ENCODE measurements at regions not wholly inside any gene's neighbourhood (a gene's known extent, or its start where the extent isn't known, plus 50 kb on each side); places are given as distances from the start of the nearest gene placed in this dataset.

DNA sequence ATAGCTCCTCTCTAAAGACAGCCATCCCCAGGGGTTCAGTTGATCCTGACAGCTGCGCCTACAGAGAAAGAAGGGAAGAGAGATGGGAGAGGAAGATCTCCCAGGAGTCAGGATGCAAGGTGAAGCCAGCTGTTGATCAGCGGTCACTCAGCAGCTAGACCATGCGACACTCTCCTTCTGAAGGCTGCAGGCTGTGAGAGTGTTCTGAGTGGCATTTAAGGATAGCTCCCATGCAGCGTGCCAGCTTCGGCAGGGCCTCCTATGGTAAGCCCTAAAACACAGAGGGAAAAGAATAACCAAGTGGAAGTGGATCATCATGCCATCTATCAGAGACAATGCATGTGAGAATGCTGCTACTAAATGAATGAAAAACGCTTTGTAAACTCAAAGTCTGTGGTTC lies 197.9 kb upstream of the NUDT4 start (continued):
- TF ChIP-seq RNF2 (IDR thresholded peaks at IDR 0.05; ENCODE audit: borderline replicate concordance, low read depth, low read length, missing control alignments, poor library complexity, severe bottlenecking) (no peak), CBX8 (IDR thresholded peaks at IDR 0.05; ENCODE audit: borderline replicate concordance, low read depth, low read length) (no peak), GABPA (IDR thresholded peaks at IDR 0.05; ENCODE audit: borderline replicate concordance, insufficient read depth, low read length) (no peak), SRF (IDR thresholded peaks at IDR 0.05; ENCODE audit: low read depth, low read length) (no peak)
- TF ChIP-seq, protein P1, sequence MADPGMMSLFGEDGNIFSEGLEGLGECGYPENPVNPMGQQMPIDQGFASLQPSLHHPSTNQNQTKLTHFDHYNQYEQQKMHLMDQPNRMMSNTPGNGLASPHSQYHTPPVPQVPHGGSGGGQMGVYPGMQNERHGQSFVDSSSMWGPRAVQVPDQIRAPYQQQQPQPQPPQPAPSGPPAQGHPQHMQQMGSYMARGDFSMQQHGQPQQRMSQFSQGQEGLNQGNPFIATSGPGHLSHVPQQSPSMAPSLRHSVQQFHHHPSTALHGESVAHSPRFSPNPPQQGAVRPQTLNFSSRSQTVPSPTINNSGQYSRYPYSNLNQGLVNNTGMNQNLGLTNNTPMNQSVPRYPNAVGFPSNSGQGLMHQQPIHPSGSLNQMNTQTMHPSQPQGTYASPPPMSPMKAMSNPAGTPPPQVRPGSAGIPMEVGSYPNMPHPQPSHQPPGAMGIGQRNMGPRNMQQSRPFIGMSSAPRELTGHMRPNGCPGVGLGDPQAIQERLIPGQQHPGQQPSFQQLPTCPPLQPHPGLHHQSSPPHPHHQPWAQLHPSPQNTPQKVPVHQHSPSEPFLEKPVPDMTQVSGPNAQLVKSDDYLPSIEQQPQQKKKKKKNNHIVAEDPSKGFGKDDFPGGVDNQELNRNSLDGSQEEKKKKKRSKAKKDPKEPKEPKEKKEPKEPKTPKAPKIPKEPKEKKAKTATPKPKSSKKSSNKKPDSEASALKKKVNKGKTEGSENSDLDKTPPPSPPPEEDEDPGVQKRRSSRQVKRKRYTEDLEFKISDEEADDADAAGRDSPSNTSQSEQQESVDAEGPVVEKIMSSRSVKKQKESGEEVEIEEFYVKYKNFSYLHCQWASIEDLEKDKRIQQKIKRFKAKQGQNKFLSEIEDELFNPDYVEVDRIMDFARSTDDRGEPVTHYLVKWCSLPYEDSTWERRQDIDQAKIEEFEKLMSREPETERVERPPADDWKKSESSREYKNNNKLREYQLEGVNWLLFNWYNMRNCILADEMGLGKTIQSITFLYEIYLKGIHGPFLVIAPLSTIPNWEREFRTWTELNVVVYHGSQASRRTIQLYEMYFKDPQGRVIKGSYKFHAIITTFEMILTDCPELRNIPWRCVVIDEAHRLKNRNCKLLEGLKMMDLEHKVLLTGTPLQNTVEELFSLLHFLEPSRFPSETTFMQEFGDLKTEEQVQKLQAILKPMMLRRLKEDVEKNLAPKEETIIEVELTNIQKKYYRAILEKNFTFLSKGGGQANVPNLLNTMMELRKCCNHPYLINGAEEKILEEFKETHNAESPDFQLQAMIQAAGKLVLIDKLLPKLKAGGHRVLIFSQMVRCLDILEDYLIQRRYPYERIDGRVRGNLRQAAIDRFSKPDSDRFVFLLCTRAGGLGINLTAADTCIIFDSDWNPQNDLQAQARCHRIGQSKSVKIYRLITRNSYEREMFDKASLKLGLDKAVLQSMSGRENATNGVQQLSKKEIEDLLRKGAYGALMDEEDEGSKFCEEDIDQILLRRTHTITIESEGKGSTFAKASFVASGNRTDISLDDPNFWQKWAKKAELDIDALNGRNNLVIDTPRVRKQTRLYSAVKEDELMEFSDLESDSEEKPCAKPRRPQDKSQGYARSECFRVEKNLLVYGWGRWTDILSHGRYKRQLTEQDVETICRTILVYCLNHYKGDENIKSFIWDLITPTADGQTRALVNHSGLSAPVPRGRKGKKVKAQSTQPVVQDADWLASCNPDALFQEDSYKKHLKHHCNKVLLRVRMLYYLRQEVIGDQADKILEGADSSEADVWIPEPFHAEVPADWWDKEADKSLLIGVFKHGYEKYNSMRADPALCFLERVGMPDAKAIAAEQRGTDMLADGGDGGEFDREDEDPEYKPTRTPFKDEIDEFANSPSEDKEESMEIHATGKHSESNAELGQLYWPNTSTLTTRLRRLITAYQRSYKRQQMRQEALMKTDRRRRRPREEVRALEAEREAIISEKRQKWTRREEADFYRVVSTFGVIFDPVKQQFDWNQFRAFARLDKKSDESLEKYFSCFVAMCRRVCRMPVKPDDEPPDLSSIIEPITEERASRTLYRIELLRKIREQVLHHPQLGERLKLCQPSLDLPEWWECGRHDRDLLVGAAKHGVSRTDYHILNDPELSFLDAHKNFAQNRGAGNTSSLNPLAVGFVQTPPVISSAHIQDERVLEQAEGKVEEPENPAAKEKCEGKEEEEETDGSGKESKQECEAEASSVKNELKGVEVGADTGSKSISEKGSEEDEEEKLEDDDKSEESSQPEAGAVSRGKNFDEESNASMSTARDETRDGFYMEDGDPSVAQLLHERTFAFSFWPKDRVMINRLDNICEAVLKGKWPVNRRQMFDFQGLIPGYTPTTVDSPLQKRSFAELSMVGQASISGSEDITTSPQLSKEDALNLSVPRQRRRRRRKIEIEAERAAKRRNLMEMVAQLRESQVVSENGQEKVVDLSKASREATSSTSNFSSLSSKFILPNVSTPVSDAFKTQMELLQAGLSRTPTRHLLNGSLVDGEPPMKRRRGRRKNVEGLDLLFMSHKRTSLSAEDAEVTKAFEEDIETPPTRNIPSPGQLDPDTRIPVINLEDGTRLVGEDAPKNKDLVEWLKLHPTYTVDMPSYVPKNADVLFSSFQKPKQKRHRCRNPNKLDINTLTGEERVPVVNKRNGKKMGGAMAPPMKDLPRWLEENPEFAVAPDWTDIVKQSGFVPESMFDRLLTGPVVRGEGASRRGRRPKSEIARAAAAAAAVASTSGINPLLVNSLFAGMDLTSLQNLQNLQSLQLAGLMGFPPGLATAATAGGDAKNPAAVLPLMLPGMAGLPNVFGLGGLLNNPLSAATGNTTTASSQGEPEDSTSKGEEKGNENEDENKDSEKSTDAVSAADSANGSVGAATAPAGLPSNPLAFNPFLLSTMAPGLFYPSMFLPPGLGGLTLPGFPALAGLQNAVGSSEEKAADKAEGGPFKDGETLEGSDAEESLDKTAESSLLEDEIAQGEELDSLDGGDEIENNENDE (IDR thresholded peaks at IDR 0.05; ENCODE audit: insufficient replicate concordance, low read length) = no peak

All from H1 (cell line).